ENCODE measurements at regions not wholly inside any gene's neighbourhood (a gene's known extent, or its start where the extent isn't known, plus 50 kb on each side); places are given as distances from the start of the nearest gene placed in this dataset.
"Not testable (repeated sequence)": the region's sequence is repeated elsewhere in the genome, so short reads cannot be mapped to it uniquely, and the experiment has no call there.

DNA sequence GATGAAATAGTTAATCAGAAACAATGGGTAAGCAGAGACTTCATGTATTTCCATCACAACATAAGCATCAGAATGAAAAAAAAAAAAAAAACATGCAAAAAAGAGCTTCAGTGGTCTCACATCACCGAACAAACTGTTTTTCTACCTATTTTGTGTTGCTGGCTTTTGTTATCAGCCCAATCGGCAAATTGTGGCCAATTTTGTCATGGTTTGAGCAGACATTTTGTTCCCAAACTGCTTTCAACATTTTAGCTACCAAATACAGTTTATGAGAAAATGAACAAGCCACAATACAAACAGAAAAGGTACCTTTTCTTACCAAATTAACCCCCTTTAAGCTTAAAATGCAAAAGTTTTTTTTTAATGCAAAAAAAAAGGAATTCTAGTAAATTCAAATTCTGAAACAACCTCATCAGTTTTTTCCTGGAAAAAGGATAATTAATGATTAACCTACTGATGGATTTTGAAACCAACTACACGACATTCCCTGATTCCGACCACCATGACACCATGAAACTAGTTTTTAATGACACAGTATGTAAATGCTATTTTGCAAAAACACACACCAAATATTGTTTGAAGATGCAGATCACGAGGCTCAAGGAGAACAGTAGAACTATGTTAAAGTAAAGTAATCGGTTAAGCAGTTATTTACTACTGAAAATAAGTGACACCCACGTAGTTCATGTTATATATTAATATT is 316.7 kb downstream of the BCL2L11 start:
- not testable (repeated sequence) for TF ChIP-seq CTCF (conservative IDR thresholded peaks at IDR 0.05; ENCODE audit: low read length); EZH2phosphoT487 (IDR thresholded peaks at IDR 0.05; ENCODE audit: borderline replicate concordance)
